Activated CD4-positive, alpha-beta T cell treated with anti-CD3 and anti-CD28 coated beads for 36 hours (primary cell): ENCODE measurements at regions not wholly inside any gene's neighbourhood (a gene's known extent, or its start where the extent isn't known, plus 50 kb on each side); places are given as distances from the start of the nearest gene placed in this dataset.
A peak's percentile ranks its signal among the peaks of the same experiment; 100 is the strongest.

Experiments used
- ATAC-seq: fragments of 200-7000 bp; cut with Tn5 transposase; one replicate; pipeline ENCODE4 v1.10.0; 2021; ENCODE audit warnings: mild to moderate bottlenecking, moderate library complexity
- CTCF ChIA-PET: fragments of 350-600 bp; sonication (Branson Sonifier 250); formaldehyde crosslinking; loops from one replicate; lab custom pipeline; 2021; ENCODE audit warnings: antibody characterized with exemption; lab: Charles Lee
- POLR2A ChIA-PET: fragments of 350-600 bp; sonication (Branson Sonifier 250); formaldehyde crosslinking; loops from one replicate; lab custom pipeline; 2021; ENCODE audit warnings: antibody characterized with exemption, inconsistent platforms; lab: Charles Lee
- DNase-seq: peaks from one replicate; pipeline ENCODE4 v3.0.0-alpha.2; 2020
- H3K27ac Mint-ChIP-seq: one replicate; pipeline ENCODE4 v1.8.0; 2021; ENCODE audit warnings: mixed read lengths
- H3K27me3 Mint-ChIP-seq: one replicate; pipeline ENCODE4 v1.8.0; 2021; ENCODE audit warnings: mixed read lengths
- H3K36me3 Mint-ChIP-seq: one replicate; pipeline ENCODE4 v1.8.0; 2021; ENCODE audit warnings: low read depth, mixed read lengths
- H3K4me1 Mint-ChIP-seq: one replicate; pipeline ENCODE4 v1.8.0; 2021; ENCODE audit warnings: mixed read lengths
- H3K4me3 Mint-ChIP-seq: one replicate; pipeline ENCODE4 v1.8.0; 2021; ENCODE audit warnings: mild to moderate bottlenecking, moderate library complexity, mixed read lengths
- H3K9me3 Mint-ChIP-seq: one replicate; pipeline ENCODE4 v1.8.0; 2021; ENCODE audit warnings: low read depth, mixed read lengths
- intact Hi-C, 2 experiments: fragments of 100-400 bp; cut with DNase I in 1 of 2; cut with micrococcal nuclease in 1 of 2; formaldehyde crosslinking; loops; one replicate each; pipeline versions ENCODE4 v1.14.2 to v1.15.1; 2022 to 2024; cut with DNase I, micrococcal nuclease

DNA sequence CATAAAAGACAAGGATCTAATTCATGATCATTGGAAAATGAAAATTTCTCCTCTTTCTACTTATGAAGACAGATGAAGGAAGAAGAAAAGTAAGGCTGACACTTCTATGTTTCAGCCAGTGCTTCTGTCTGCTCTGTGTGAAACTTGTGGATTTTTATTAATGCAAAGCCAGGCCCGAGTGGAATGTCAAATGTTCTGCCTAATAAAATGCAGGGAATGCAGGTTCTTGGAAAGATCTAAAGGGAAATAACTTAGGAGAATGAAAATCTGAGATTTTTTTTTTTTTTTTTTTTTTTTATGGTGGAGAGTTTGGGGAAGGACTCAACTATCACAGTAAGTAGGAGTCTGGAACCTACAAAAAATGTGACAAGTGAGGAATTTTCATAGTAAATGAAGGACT is 1732.3 kb upstream of the SLC10A2 start:
- Mint-ChIP-seq H3K36me3 (no peaks in the 10 kb centered on the region), H3K4me3 (no peak overlapping the region), H3K27ac (no peak overlapping the region), H3K9me3 (no peaks in the 10 kb centered on the region), H3K27me3 (no peaks in the 10 kb centered on the region), H3K4me1 (no peaks in the 10 kb centered on the region)
- ChIA-PET POLR2A (no interaction called here), CTCF (no interaction called here)
- DNase-seq (no peak), ATAC-seq (no peak)
- intact Hi-C loops: no loop called here

DNA sequence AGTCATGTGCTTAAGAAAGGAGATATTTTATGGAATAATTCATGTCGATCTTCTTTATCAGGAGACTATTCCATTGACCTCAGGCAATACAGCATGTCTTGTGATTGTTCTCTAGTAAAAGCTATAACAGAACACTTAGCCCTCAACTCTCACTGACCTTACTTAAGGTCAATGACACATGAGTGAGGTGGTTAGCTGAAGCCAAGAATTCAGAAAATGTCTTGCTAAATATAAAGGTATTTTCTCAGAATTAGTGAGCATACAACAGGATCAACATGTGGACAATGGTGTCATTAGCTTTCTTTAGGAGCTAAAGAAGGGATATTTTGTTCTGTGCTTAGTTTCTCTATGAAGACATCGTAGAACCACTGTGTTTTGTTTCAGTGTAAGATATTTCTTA is 1730.4 kb upstream of the SLC10A2 start:
- Mint-ChIP-seq H3K9me3 (no peaks in the 10 kb centered on the region), H3K36me3 (no peaks in the 10 kb centered on the region), H3K4me3 (no peak overlapping the region), H3K27ac (no peak overlapping the region), H3K27me3 (no peaks in the 10 kb centered on the region), H3K4me1 (no peaks in the 10 kb centered on the region)
- POLR2A ChIA-PET: no interaction called here
- CTCF ChIA-PET: interaction anchor here (0.7 kb wide), 1 partner anchor 1260 kb away, joined by 4 read pairs; no protein-coding TSS in a partner anchor
- ATAC-seq: no peak
- intact Hi-C loops: no loop called here
- no peak for DNase-seq

DNA sequence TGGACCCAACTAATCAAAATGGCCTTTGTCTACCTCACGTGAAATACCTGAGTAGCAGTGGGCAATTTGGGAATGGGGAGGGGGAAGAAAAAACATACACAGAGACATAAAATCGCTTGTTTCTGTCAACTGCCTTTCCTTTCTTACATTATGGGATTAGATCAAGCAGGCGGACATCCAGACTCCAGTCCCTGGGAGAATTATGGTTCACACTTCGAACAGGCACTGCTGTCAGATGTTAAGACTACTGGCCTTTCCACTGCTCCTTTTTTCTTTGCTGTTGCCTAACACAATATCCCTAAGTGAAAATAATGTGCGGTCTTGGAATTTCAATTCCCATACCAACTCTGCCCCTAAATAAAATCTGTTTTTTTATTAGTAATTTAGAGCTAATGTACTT is 1719.7 kb upstream of the SLC10A2 start:
- ATAC-seq (no peak), DNase-seq (no peak)
- intact Hi-C loops: no loop called here
- H3K27me3 Mint-ChIP-seq: no peaks in the 10 kb centered on the region
- ChIA-PET POLR2A (no interaction called here), CTCF (no interaction called here)
- H3K4me1 Mint-ChIP-seq: no peaks in the 10 kb centered on the region
- H3K36me3 Mint-ChIP-seq: no peaks in the 10 kb centered on the region
- no peak overlapping the region for H3K27ac Mint-ChIP-seq
- no peaks in the 10 kb centered on the region for H3K9me3 Mint-ChIP-seq
- no peak overlapping the region for H3K4me3 Mint-ChIP-seq

- Mint-ChIP-seq H3K4me3 (no peak overlapping the region), H3K27me3 (no peaks in the 10 kb centered on the region), H3K4me1 (no peaks in the 10 kb centered on the region), H3K27ac (no peak overlapping the region), H3K36me3 (no peaks in the 10 kb centered on the region), H3K9me3 (no peaks in the 10 kb centered on the region)
- DNase-seq: no peak
- ChIA-PET CTCF (interaction anchor here (1.4 kb wide), 1 partner anchor 9 kb away, joined by 3 read pairs; no protein-coding TSS in a partner anchor), POLR2A (no interaction called here)
- ATAC-seq: no peak
- intact Hi-C loops: no loop called here
Observed at GRCh38 chr13:104784891-104785290, 1718.7 kb upstream of the SLC10A2 start.

- POLR2A ChIA-PET: no interaction called here
- Mint-ChIP-seq H3K9me3 (no peaks in the 10 kb centered on the region), H3K27me3 (no peaks in the 10 kb centered on the region), H3K4me3 (no peak overlapping the region), H3K4me1 (no peaks in the 10 kb centered on the region), H3K27ac (no peak overlapping the region), H3K36me3 (no peaks in the 10 kb centered on the region)
- DNase-seq (no peak), ATAC-seq (no peak)
- intact Hi-C loops: no loop called here
- CTCF ChIA-PET: no interaction called here
Observed at GRCh38 chr13:104782741-104783140, 1716.5 kb upstream of the SLC10A2 start.

DNA sequence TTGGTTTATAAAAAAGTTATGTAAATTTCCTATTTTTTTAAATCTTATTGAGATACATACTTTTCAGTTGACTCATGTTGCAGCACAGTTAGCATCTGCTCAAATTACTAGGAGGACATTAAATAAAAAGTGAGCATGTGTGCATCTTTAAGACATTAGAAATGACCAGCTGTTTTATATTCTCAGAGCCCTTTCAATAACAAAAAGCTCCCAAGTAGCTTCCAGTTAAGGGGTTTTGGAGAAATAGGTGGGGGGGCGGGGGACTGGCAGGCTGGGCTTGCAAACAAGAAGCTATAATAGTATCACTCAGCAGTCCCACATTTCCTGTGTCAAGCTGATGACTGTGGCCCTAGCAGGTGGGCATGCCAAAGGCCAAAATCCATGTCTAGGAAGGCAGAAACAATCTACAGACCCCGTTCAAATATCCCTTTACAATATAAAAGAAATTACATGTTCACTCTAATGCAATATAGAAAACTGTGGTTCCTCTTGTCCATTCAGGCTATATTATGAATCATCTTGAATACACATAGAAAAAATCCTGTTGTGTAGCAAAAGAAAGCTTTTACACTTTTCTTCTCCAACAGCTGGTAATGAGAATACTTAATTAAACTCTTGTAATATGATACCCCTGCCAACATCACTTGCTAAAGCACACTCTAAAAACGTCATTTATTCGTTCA is 1713.2 kb upstream of the SLC10A2 start:
- Mint-ChIP-seq H3K36me3 (no peaks in the 10 kb centered on the region), H3K9me3 (no peaks in the 10 kb centered on the region), H3K27me3 (no peaks in the 10 kb centered on the region), H3K4me1 (no peaks in the 10 kb centered on the region), H3K27ac (no peak overlapping the region), H3K4me3 (no peak overlapping the region)
- ChIA-PET CTCF (no interaction called here), POLR2A (no interaction called here)
- DNase-seq (no peak), ATAC-seq (no peak)
- intact Hi-C loops: loop anchor here in 1 of 2 experiments (10.0 kb wide), 1 partner anchor 425 kb away; no protein-coding TSS in a partner anchor

- intact Hi-C loops: loop anchor here (1.0 to 10.0 kb wide), 3 partner anchors 431 to 1763 kb away; no protein-coding TSS in a partner anchor
- CTCF ChIA-PET: interaction anchor here (0.6 to 1.4 kb wide), 6 partner anchors 12 to 1928 kb away, joined by 3 to 4 read pairs (median 4); partner anchors contain the start of gene EFNB2
Observed at GRCh38 chr13:104773775-104774174, 1707.6 kb upstream of the SLC10A2 start.

DNA sequence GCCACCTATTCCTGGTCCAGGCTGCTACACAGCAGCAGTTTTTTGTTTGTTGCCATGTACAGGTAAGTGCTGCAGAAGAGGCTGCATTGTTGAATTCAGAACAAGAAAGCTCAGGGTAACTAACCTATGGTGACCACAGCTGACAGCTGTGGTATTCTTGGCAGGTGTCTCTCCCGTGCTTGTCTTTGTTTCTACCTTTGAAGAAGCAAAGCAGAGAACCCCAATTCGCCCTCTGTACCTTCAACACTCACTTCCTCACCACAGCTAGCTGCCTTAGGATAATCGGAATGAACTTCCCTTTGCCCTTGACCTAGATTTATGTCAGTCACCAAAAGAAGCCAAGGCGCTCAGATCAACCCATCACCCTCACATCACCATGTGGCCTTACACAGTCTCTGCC is 1703.3 kb upstream of the SLC10A2 start:
- intact Hi-C loops: no loop called here
- ChIA-PET POLR2A (no interaction called here), CTCF (no interaction called here)
- H3K27ac Mint-ChIP-seq: no peak overlapping the region
- no peaks in the 10 kb centered on the region for H3K9me3 Mint-ChIP-seq
- H3K36me3 Mint-ChIP-seq: no peaks in the 10 kb centered on the region
- DNase-seq (no peak), ATAC-seq (no peak)
- H3K27me3 Mint-ChIP-seq: no peaks in the 10 kb centered on the region
- H3K4me3 Mint-ChIP-seq: no peak overlapping the region
- no peaks in the 10 kb centered on the region for H3K4me1 Mint-ChIP-seq

More at GRCh38 chr13:104773775-104774174, 1707.6 kb upstream of the SLC10A2 start:
- Mint-ChIP-seq H3K4me1 (no peaks in the 10 kb centered on the region), H3K27me3 (no peaks in the 10 kb centered on the region), H3K27ac (no peak overlapping the region), H3K4me3 (no peak overlapping the region), H3K36me3 (no peaks in the 10 kb centered on the region), H3K9me3 (no peaks in the 10 kb centered on the region)
- ATAC-seq (peak; percentile 44), DNase-seq (no peak)
- POLR2A ChIA-PET: no interaction called here

DNA sequence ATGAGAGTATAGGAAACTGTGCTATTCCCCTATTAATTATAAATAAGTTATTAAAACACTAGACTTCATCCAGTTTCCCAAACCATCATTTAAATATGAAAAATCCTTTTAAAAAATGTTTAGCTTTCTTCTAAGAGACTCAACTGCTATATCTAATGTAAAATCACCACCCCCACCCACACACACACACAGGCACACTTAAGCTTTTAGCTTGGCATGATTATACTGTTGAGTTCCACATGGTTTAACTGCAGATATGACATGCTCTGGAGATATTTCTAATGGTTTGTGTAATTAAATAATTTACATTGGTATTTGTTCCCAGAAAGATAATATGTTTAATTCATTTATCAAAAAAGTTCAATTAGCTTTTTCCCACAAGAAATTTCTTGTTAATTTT is 1700.1 kb upstream of the SLC10A2 start:
- no peak overlapping the region for H3K27ac Mint-ChIP-seq
- CTCF ChIA-PET: no interaction called here
- H3K27me3 Mint-ChIP-seq: no peaks in the 10 kb centered on the region
- POLR2A ChIA-PET: no interaction called here
- H3K4me1 Mint-ChIP-seq: no peaks in the 10 kb centered on the region
- DNase-seq: no peak
- H3K4me3 Mint-ChIP-seq: no peak overlapping the region
- H3K9me3 Mint-ChIP-seq: no peaks in the 10 kb centered on the region
- no peaks in the 10 kb centered on the region for H3K36me3 Mint-ChIP-seq
- intact Hi-C loops: no loop called here
- ATAC-seq: no peak

DNA sequence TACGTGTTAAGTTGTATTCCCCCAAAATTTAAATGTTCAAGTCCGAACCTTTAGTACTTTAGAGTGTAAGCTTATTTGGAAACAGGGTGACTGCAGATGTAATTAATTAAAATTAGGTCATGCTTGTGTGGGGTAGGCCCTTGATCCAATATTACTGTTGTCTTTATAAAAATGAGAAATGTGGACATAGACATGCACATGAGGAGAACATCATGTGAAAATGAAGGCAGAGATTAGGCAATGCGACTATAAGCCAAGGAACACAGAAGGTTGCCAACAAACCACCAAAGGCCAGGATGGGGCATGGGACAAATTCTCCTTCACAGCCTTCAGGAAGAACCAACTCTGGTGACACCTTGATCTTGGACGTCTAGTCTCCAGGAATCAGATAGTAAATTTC is 1698.4 kb upstream of the SLC10A2 start:
- no peak for ATAC-seq
- intact Hi-C loops: no loop called here
- CTCF ChIA-PET: no interaction called here

DNA sequence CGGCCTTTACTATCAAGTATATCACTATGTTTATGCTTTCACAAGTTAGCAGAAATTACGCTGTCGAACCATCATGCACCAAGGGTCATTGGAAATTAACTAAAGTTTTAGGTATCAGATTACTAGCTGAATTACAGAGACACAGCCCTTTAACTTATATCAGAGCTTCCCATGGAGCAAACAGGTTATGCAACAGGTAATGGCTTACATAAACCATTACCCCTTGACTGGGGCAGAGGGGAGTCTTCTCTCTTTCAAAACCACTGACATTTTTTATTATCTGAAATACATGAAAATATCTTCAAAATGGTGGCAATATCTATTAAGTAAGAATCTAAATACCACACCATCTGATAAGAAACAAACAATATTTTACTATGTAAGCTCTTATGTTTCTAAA is 1692.9 kb upstream of the SLC10A2 start:
- H3K9me3 Mint-ChIP-seq: no peaks in the 10 kb centered on the region
- CTCF ChIA-PET: no interaction called here
- DNase-seq: no peak
- ATAC-seq: no peak
- no peaks in the 10 kb centered on the region for H3K4me1 Mint-ChIP-seq
- no peak overlapping the region for H3K27ac Mint-ChIP-seq
- no peaks in the 10 kb centered on the region for H3K36me3 Mint-ChIP-seq
- intact Hi-C loops: no loop called here
- no peaks in the 10 kb centered on the region for H3K27me3 Mint-ChIP-seq
- POLR2A ChIA-PET: interaction anchor here (0.6 kb wide), 1 partner anchor 48 kb away, joined by 3 read pairs; no protein-coding TSS in a partner anchor
- no peak overlapping the region for H3K4me3 Mint-ChIP-seq

More for the DNA sequence above, 1698.4 kb upstream of the SLC10A2 start:
- Mint-ChIP-seq H3K9me3 (no peaks in the 10 kb centered on the region), H3K4me1 (no peaks in the 10 kb centered on the region), H3K27me3 (no peaks in the 10 kb centered on the region), H3K4me3 (no peak overlapping the region), H3K27ac (no peak overlapping the region), H3K36me3 (no peaks in the 10 kb centered on the region)
- no peak for DNase-seq
- POLR2A ChIA-PET: no interaction called here

DNA sequence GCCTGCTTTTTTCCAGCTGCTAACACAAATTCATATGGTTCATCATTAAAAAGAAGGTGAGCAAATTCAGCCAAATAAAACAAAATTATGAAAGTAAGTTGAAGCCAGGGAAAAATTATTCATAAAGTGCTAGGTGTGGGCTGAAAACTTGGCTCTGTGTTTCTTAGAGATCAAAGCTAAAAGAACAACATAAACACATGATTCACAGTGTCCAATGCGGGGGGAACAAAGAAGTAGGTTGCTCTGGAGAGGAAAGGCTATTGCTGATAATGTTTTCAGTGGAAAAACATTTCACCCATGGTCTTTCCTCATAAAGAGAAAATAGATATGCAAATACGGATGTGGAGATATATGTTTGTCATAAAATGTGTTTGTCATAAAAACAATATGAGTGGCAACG is 1691.5 kb upstream of the SLC10A2 start:
- H3K4me3 Mint-ChIP-seq: no peak overlapping the region

More for the DNA sequence above, 1691.5 kb upstream of the SLC10A2 start:
- intact Hi-C loops: no loop called here
- H3K36me3 Mint-ChIP-seq: no peaks in the 10 kb centered on the region
- H3K4me1 Mint-ChIP-seq: no peaks in the 10 kb centered on the region
- no peaks in the 10 kb centered on the region for H3K27me3 Mint-ChIP-seq
- CTCF ChIA-PET: no interaction called here
- POLR2A ChIA-PET: no interaction called here
- no peak for ATAC-seq
- H3K27ac Mint-ChIP-seq: no peak overlapping the region
- DNase-seq: no peak
- no peaks in the 10 kb centered on the region for H3K9me3 Mint-ChIP-seq
